ENCODE measurements at regions not wholly inside any gene's neighbourhood (a gene's known extent, or its start where the extent isn't known, plus 50 kb on each side); places are given as distances from the start of the nearest gene placed in this dataset.

DNA sequence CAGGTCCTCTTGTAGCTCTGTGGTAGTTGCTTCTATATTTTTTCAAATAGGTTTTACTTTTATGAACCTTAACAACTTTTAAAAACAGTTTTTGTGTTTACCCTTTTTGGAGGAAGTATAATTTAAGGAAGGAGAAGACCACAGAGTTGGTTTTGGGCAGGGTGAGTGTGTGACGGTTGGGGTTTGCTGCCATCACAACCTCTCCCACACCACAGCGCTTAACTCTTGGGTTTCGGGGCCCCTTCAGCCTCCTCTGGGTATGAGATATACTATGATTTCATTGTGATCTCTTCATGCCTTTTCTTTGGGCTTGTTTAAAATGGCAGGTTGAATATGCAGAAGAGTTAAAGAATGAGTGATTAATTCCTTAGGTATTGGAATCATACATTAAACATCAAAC, 228.7 kb upstream of the CRY1 start (continued):
- TF ChIP-seq, protein P1, sequence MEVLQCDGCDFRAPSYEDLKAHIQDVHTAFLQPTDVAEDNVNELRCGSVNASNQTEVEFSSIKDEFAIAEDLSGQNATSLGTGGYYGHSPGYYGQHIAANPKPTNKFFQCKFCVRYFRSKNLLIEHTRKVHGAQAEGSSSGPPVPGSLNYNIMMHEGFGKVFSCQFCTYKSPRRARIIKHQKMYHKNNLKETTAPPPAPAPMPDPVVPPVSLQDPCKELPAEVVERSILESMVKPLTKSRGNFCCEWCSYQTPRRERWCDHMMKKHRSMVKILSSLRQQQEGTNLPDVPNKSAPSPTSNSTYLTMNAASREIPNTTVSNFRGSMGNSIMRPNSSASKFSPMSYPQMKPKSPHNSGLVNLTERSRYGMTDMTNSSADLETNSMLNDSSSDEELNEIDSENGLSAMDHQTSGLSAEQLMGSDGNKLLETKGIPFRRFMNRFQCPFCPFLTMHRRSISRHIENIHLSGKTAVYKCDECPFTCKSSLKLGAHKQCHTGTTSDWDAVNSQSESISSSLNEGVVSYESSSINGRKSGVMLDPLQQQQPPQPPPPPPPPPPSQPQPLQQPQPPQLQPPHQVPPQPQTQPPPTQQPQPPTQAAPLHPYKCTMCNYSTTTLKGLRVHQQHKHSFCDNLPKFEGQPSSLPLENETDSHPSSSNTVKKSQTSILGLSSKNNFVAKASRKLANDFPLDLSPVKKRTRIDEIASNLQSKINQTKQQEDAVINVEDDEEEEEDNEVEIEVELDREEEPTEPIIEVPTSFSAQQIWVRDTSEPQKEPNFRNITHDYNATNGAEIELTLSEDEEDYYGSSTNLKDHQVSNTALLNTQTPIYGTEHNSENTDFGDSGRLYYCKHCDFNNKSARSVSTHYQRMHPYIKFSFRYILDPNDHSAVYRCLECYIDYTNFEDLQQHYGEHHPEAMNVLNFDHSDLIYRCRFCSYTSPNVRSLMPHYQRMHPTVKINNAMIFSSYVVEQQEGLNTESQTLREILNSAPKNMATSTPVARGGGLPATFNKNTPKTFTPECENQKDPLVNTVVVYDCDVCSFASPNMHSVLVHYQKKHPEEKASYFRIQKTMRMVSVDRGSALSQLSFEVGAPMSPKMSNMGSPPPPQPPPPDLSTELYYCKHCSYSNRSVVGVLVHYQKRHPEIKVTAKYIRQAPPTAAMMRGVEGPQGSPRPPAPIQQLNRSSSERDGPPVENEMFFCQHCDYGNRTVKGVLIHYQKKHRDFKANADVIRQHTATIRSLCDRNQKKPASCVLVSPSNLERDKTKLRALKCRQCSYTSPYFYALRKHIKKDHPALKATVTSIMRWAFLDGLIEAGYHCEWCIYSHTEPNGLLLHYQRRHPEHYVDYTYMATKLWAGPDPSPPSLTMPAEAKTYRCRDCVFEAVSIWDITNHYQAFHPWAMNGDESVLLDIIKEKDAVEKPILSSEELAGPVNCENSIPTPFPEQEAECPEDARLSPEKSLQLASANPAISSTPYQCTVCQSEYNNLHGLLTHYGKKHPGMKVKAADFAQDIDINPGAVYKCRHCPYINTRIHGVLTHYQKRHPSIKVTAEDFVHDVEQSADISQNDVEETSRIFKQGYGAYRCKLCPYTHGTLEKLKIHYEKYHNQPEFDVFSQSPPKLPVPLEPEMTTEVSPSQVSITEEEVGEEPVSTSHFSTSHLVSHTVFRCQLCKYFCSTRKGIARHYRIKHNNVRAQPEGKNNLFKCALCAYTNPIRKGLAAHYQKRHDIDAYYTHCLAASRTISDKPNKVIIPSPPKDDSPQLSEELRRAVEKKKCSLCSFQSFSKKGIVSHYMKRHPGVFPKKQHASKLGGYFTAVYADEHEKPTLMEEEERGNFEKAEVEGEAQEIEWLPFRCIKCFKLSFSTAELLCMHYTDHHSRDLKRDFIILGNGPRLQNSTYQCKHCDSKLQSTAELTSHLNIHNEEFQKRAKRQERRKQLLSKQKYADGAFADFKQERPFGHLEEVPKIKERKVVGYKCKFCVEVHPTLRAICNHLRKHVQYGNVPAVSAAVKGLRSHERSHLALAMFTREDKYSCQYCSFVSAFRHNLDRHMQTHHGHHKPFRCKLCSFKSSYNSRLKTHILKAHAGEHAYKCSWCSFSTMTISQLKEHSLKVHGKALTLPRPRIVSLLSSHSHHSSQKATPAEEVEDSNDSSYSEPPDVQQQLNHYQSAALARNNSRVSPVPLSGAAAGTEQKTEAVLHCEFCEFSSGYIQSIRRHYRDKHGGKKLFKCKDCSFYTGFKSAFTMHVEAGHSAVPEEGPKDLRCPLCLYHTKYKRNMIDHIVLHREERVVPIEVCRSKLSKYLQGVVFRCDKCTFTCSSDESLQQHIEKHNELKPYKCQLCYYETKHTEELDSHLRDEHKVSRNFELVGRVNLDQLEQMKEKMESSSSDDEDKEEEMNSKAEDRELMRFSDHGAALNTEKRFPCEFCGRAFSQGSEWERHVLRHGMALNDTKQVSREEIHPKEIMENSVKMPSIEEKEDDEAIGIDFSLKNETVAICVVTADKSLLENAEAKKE (CRISPR knock-in tag; IDR thresholded peaks at IDR 0.05): no peak
- TF ChIP-seq, protein P2, sequence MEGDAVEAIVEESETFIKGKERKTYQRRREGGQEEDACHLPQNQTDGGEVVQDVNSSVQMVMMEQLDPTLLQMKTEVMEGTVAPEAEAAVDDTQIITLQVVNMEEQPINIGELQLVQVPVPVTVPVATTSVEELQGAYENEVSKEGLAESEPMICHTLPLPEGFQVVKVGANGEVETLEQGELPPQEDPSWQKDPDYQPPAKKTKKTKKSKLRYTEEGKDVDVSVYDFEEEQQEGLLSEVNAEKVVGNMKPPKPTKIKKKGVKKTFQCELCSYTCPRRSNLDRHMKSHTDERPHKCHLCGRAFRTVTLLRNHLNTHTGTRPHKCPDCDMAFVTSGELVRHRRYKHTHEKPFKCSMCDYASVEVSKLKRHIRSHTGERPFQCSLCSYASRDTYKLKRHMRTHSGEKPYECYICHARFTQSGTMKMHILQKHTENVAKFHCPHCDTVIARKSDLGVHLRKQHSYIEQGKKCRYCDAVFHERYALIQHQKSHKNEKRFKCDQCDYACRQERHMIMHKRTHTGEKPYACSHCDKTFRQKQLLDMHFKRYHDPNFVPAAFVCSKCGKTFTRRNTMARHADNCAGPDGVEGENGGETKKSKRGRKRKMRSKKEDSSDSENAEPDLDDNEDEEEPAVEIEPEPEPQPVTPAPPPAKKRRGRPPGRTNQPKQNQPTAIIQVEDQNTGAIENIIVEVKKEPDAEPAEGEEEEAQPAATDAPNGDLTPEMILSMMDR (conservative IDR thresholded peaks at IDR 0.05; ENCODE audit: low read depth in 2 of 2): no peak
- no peak for TF ChIP-seq CREB1 (CRISPR knock-in tag; IDR thresholded peaks at IDR 0.05; ENCODE audit: low read depth)
- no peak for TF ChIP-seq EZH2phosphoT487 (IDR thresholded peaks at IDR 0.05; ENCODE audit: unreplicated experiment)

GRCh38 chr12:107325075-107325608, 231.8 kb upstream of the CRY1 start:
- peaks cover 10% of the 10 kb centered on the region for H3K4me1 ChIP-seq (ENCODE audit: insufficient read depth)
- H4K20me1 ChIP-seq (replicated peaks; ENCODE audit: insufficient read depth): no peaks in the 10 kb centered on the region
- H3K27ac Mint-ChIP-seq: no peak overlapping the region
- H3K27me3 Mint-ChIP-seq (ENCODE audit: insufficient read depth, low read depth, poor library complexity): peaks cover 28% of the 10 kb centered on the region
- no peak overlapping the region for H2AFZ ChIP-seq
- no peaks in the 10 kb centered on the region for H3F3A ChIP-seq (replicated peaks; ENCODE audit: low read depth)
- H3K79me2 ChIP-seq (replicated peaks; ENCODE audit: insufficient read depth): 0 out of 2 replicates have a peak, but pooled peaks cover 4% of the 10 kb centered on the region
- no peak for TF ChIP-seq STAT1 (IDR thresholded peaks at IDR 0.05; ENCODE audit: unreplicated experiment)
- TF ChIP-seq ZNF114 (CRISPR knock-in tag; IDR thresholded peaks at IDR 0.05): no peak
- no peaks in the 10 kb centered on the region for H3K36me3 ChIP-seq (ENCODE audit: insufficient read depth)
- no peak overlapping the region for H3K4me3 ChIP-seq
- peaks cover 32% of the 10 kb centered on the region for H3K27me3 ChIP-seq (ENCODE audit: insufficient read depth)
- no peaks in the 10 kb centered on the region for H3K36me3 Mint-ChIP-seq (ENCODE audit: low read depth)
- H3K4me1 Mint-ChIP-seq: peaks cover 12% of the 10 kb centered on the region
- ATAC-seq (no peak), DNase-seq (ENCODE audit: low spot score) (no peak)
- H3K4me2 ChIP-seq: no peak overlapping the region
- H3K9me2 ChIP-seq (ENCODE audit: insufficient read depth): no peaks in the 10 kb centered on the region
- H3K4me3 Mint-ChIP-seq: no peak overlapping the region
- no peak overlapping the region for H3K27ac ChIP-seq (ENCODE audit: low read depth)
- H3K9me3 Mint-ChIP-seq: 0 out of 3 replicates have a peak, but pooled peaks cover 3% of the 10 kb centered on the region

Data from GM23338 (cell line).